GM20000 (cell line): ENCODE measurements at regions not wholly inside any gene's neighbourhood (a gene's known extent, or its start where the extent isn't known, plus 50 kb on each side); places are given as distances from the start of the nearest gene placed in this dataset.

Experiments used
- DNase-seq: peaks from one replicate; pipeline ENCODE4 v3.0.0; 2012; ENCODE audit warnings: low spot score
- CTCF ChIP-seq: IDR thresholded peaks from 2 replicates; pipeline ENCODE4 v1.5.1; 2012; ENCODE audit warnings: mild to moderate bottlenecking, control low read depth; ENCODE audit errors: extremely low read depth, missing control alignments

- TF ChIP-seq CTCF = no peak
- DNase-seq = no peak
These were observed 547.2 kb downstream of the UQCRFS1 start for GRCh38 chr19:28665748-28666147.

- no peak for DNase-seq
These were observed 556.3 kb downstream of the UQCRFS1 start for GRCh38 chr19:28656644-28657043.

GRCh38 chr19:28655054-28655453 lies 557.9 kb downstream of the UQCRFS1 start:
- no peak for DNase-seq
- TF ChIP-seq CTCF = no peak

More at GRCh38 chr19:28656644-28657043, 556.3 kb downstream of the UQCRFS1 start:
- TF ChIP-seq CTCF = no peak

- no peak for TF ChIP-seq CTCF
- no peak for DNase-seq
These were observed 560.2 kb downstream of the UQCRFS1 start for GRCh38 chr19:28652765-28653164.

- DNase-seq = no peak
- no peak for TF ChIP-seq CTCF
These were observed 566.3 kb downstream of the UQCRFS1 start for GRCh38 chr19:28646629-28647028.

GRCh38 chr19:28644169-28644775 lies 568.7 kb downstream of the UQCRFS1 start:
- TF ChIP-seq CTCF = no peak
- DNase-seq = no peak

GRCh38 chr19:28642787-28643683 lies 569.9 kb downstream of the UQCRFS1 start:
- no peak for DNase-seq
- TF ChIP-seq CTCF = no peak
